GM23338 (cell line): ENCODE measurements at regions not wholly inside any gene's neighbourhood (a gene's known extent, or its start where the extent isn't known, plus 50 kb on each side); places are given as distances from the start of the nearest gene placed in this dataset.

Experiments used
- CREB1 ChIP-seq: fragments of 250-450 bp; sonication (Bioruptor Pico); IDR thresholded peaks from 2 replicates; pipeline ENCODE4 v1.5.0; 2020; ENCODE audit warnings: low read depth, mild to moderate bottlenecking, moderate library complexity
- CTCF ChIP-seq, 2 experiments: fragments of 200-600 bp in 1 of 2; sonication (generic) in 1 of 2; conservative IDR thresholded peaks; 2 replicates each; pipeline versions ENCODE4 v1.5.1 to v1.6.1; 2016 to 2017; ENCODE audit warnings: antibody characterized with exemption in 2 of 2, low read depth in 2 of 2, mild to moderate bottlenecking in 2 of 2, moderate library complexity in 1 of 2
- EZH2 ChIP-seq: fragments of 200-600 bp; sonication (generic); IDR thresholded peaks from one replicate; pipeline ENCODE4 v1.8.0; 2017; ENCODE audit warnings: antibody characterized with exemption, mild to moderate bottlenecking, low read depth; ENCODE audit not compliant: unreplicated experiment
- EZH2phosphoT487 ChIP-seq: fragments of 200-600 bp; sonication (generic); IDR thresholded peaks from one replicate; pipeline ENCODE4 v1.8.1; 2018; ENCODE audit warnings: antibody characterized with exemption; ENCODE audit not compliant: unreplicated experiment
- JUNB ChIP-seq: IDR thresholded peaks from one replicate; pipeline ENCODE4 v1.6.1; 2016; ENCODE audit warnings: antibody characterized with exemption; ENCODE audit not compliant: unreplicated experiment
- NANOG ChIP-seq: IDR thresholded peaks from 2 replicates; pipeline ENCODE4 v1.6.1; 2016; ENCODE audit warnings: antibody characterized with exemption, borderline replicate concordance
- POLR2AphosphoS5 ChIP-seq: IDR thresholded peaks from 2 replicates; pipeline ENCODE4 v1.6.1; 2016; ENCODE audit warnings: antibody characterized with exemption, low read depth
- STAT1 ChIP-seq: IDR thresholded peaks from one replicate; pipeline ENCODE4 v1.6.1; 2016; ENCODE audit warnings: antibody characterized with exemption; ENCODE audit not compliant: unreplicated experiment
- ZNF114 ChIP-seq: fragments of 250-450 bp; sonication (Bioruptor Pico); IDR thresholded peaks from 2 replicates; pipeline ENCODE4 v1.5.0; 2020; ENCODE audit warnings: mild to moderate bottlenecking, moderate library complexity
- ZNF331 ChIP-seq: fragments of 250-450 bp; sonication (Bioruptor Pico); IDR thresholded peaks from 2 replicates; pipeline ENCODE4 v1.5.0; 2020; ENCODE audit warnings: low read depth, mild to moderate bottlenecking, moderate library complexity
- TF ChIP-seq, protein P1 (sequence below): IDR thresholded peaks from one replicate; pipeline ENCODE4 v1.6.1; 2018; ENCODE audit warnings: antibody characterized with exemption; ENCODE audit not compliant: unreplicated experiment
- TF ChIP-seq, protein P2 (sequence below): IDR thresholded peaks from 2 replicates; pipeline ENCODE4 v1.6.1; 2016; ENCODE audit warnings: antibody characterized with exemption

GRCh38 chr1:29884740-29885139 lies 648.4 kb downstream of the PTPRU start:
- TF ChIP-seq, protein P1, sequence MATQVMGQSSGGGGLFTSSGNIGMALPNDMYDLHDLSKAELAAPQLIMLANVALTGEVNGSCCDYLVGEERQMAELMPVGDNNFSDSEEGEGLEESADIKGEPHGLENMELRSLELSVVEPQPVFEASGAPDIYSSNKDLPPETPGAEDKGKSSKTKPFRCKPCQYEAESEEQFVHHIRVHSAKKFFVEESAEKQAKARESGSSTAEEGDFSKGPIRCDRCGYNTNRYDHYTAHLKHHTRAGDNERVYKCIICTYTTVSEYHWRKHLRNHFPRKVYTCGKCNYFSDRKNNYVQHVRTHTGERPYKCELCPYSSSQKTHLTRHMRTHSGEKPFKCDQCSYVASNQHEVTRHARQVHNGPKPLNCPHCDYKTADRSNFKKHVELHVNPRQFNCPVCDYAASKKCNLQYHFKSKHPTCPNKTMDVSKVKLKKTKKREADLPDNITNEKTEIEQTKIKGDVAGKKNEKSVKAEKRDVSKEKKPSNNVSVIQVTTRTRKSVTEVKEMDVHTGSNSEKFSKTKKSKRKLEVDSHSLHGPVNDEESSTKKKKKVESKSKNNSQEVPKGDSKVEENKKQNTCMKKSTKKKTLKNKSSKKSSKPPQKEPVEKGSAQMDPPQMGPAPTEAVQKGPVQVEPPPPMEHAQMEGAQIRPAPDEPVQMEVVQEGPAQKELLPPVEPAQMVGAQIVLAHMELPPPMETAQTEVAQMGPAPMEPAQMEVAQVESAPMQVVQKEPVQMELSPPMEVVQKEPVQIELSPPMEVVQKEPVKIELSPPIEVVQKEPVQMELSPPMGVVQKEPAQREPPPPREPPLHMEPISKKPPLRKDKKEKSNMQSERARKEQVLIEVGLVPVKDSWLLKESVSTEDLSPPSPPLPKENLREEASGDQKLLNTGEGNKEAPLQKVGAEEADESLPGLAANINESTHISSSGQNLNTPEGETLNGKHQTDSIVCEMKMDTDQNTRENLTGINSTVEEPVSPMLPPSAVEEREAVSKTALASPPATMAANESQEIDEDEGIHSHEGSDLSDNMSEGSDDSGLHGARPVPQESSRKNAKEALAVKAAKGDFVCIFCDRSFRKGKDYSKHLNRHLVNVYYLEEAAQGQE = no peak
- TF ChIP-seq CTCF (conservative IDR thresholded peaks at IDR 0.05; ENCODE audit: low read depth in 2 of 2) = no peak
- no peak for TF ChIP-seq EZH2
- TF ChIP-seq POLR2AphosphoS5 = no peak
- no peak for TF ChIP-seq CREB1 (CRISPR knock-in tag)
- no peak for TF ChIP-seq EZH2phosphoT487
- no peak for TF ChIP-seq JUNB
- no peak for TF ChIP-seq ZNF331 (CRISPR knock-in tag)
- TF ChIP-seq NANOG = no peak
- TF ChIP-seq, protein P2, sequence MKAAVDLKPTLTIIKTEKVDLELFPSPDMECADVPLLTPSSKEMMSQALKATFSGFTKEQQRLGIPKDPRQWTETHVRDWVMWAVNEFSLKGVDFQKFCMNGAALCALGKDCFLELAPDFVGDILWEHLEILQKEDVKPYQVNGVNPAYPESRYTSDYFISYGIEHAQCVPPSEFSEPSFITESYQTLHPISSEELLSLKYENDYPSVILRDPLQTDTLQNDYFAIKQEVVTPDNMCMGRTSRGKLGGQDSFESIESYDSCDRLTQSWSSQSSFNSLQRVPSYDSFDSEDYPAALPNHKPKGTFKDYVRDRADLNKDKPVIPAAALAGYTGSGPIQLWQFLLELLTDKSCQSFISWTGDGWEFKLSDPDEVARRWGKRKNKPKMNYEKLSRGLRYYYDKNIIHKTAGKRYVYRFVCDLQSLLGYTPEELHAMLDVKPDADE = no peak
- no peak for TF ChIP-seq STAT1
- TF ChIP-seq ZNF114 (CRISPR knock-in tag) = no peak
